Vagina (tissue), 2 donors: ENCODE measurements at regions not wholly inside any gene's neighbourhood (a gene's known extent, or its start where the extent isn't known, plus 50 kb on each side); places are given as distances from the start of the nearest gene placed in this dataset.

ENCODE experiments used
- DNase-seq, 2 donors: peaks; one replicate each; pipeline ENCODE4 v3.0.0-alpha.2; 2017; ENCODE audit errors: extremely low spot score in 2 of 2
- H3K27ac ChIP-seq: fragments of 200-600 bp; sonication (generic); one replicate; pipeline ENCODE4 v1.5.1; 2019
- H3K27me3 ChIP-seq: fragments of 200-600 bp; sonication (generic); one replicate; pipeline ENCODE4 v1.5.1; 2019
- H3K36me3 ChIP-seq, 2 donors: fragments of 200-600 bp; sonication (generic); one replicate each; pipeline ENCODE4 v1.5.1; 2017 to 2019
- H3K4me1 ChIP-seq: fragments of 200-600 bp; sonication (generic); one replicate; pipeline ENCODE4 v1.5.1; 2019
- H3K4me3 ChIP-seq, 2 donors: fragments of 200-600 bp; sonication (generic); 1 replicate in 1 of 2; 2 replicates in 1 of 2; pipeline ENCODE4 v1.5.1; 2016 to 2019
- H3K9me3 ChIP-seq: fragments of 200-600 bp; sonication (generic); one replicate; pipeline ENCODE4 v1.5.1; 2019
- CTCF ChIP-seq, 3 experiments: fragments of 450-650 bp in 2 of 3; fragments of 200-600 bp in 1 of 3; sonication (generic) in 1 of 3; IDR thresholded peaks; one replicate each; pipeline ENCODE4 v1.5.1; 2017 to 2019; ENCODE audit warnings: antibody characterized with exemption in 3 of 3, mild to moderate bottlenecking in 2 of 3, moderate library complexity in 2 of 3
- POLR2A ChIP-seq, 2 donors: fragments of 450-650 bp; IDR thresholded peaks; one replicate each; pipeline ENCODE4 v1.6.1; 2017; ENCODE audit warnings: antibody characterized with exemption in 2 of 2, mild to moderate bottlenecking in 2 of 2, moderate library complexity in 2 of 2
- POLR2AphosphoS5 ChIP-seq, 2 donors: sonication (generic); formaldehyde crosslinking; IDR thresholded peaks; one replicate each; pipeline ENCODE4 v1.9.0; 2017; ENCODE audit warnings: antibody characterized with exemption in 2 of 2, mild to moderate bottlenecking in 2 of 2, low read depth in 1 of 2; ENCODE audit not compliant: insufficient read depth in 1 of 2
- intact Hi-C: fragments of 100-400 bp; cut with DNase I; formaldehyde crosslinking; loops from one replicate; pipeline ENCODE4 v1.15.1; 2023

- DNase-seq = no peak
- no peak for TF ChIP-seq POLR2AphosphoS5 (IDR thresholded peaks at IDR 0.05; ENCODE audit: insufficient read depth in 1 of 2, low read depth in 1 of 2)
- no peak for TF ChIP-seq CTCF (IDR thresholded peaks at IDR 0.05)
- no peak for TF ChIP-seq POLR2A (IDR thresholded peaks at IDR 0.05)
- Histone ChIP-seq H3K4me3 (no peak overlapping the region), H3K4me1 (no peaks in the 10 kb centered on the region), H3K9me3 (no peaks in the 10 kb centered on the region), H3K27me3 (no peaks in the 10 kb centered on the region), H3K36me3 (no peaks in the 10 kb centered on the region), H3K27ac (no peak overlapping the region)
- intact Hi-C loops = no loop called here
Observed at GRCh38 chr1:172954476-172955150, 96.1 kb downstream of the TNFSF18 start.

- Histone ChIP-seq H3K27ac (no peak overlapping the region), H3K4me3 (no peak overlapping the region), H3K27me3 (no peaks in the 10 kb centered on the region), H3K36me3 (no peaks in the 10 kb centered on the region), H3K4me1 (no peaks in the 10 kb centered on the region), H3K9me3 (no peaks in the 10 kb centered on the region)
- TF ChIP-seq POLR2AphosphoS5 (IDR thresholded peaks at IDR 0.05; ENCODE audit: insufficient read depth in 1 of 2, low read depth in 1 of 2) (no peak), POLR2A (IDR thresholded peaks at IDR 0.05) (no peak), CTCF (IDR thresholded peaks at IDR 0.05) (no peak)
- no peak for DNase-seq
- intact Hi-C loops = no loop called here
Observed at GRCh38 chr1:172955161-172955815, 95.5 kb downstream of the TNFSF18 start.

- no peak overlapping the region for H3K27ac ChIP-seq
- no peaks in the 10 kb centered on the region for H3K36me3 ChIP-seq
- no peak for DNase-seq
- H3K9me3 ChIP-seq = no peaks in the 10 kb centered on the region
- no peaks in the 10 kb centered on the region for H3K27me3 ChIP-seq
- TF ChIP-seq POLR2A (IDR thresholded peaks at IDR 0.05) (no peak), POLR2AphosphoS5 (IDR thresholded peaks at IDR 0.05; ENCODE audit: insufficient read depth in 1 of 2, low read depth in 1 of 2) (no peak), CTCF (IDR thresholded peaks at IDR 0.05) (no peak)
- H3K4me3 ChIP-seq = no peak overlapping the region
- no peaks in the 10 kb centered on the region for H3K4me1 ChIP-seq
- intact Hi-C loops = no loop called here
Observed at GRCh38 chr1:172956871-172957270, 93.9 kb downstream of the TNFSF18 start.

- Histone ChIP-seq H3K27me3 (no peaks in the 10 kb centered on the region), H3K9me3 (no peaks in the 10 kb centered on the region), H3K36me3 (no peaks in the 10 kb centered on the region), H3K4me1 (no peaks in the 10 kb centered on the region), H3K27ac (no peak overlapping the region), H3K4me3 (no peak overlapping the region)
- TF ChIP-seq POLR2AphosphoS5 (IDR thresholded peaks at IDR 0.05; ENCODE audit: insufficient read depth in 1 of 2, low read depth in 1 of 2) (no peak), CTCF (IDR thresholded peaks at IDR 0.05) (no peak), POLR2A (IDR thresholded peaks at IDR 0.05) (no peak)
- no peak for DNase-seq
- intact Hi-C loops = no loop called here
Observed at GRCh38 chr1:172957491-172957890, 93.2 kb downstream of the TNFSF18 start.

- no peaks in the 10 kb centered on the region for H3K27me3 ChIP-seq
- no peaks in the 10 kb centered on the region for H3K9me3 ChIP-seq
- intact Hi-C loops = no loop called here
- H3K27ac ChIP-seq = no peak overlapping the region
- no peaks in the 10 kb centered on the region for H3K36me3 ChIP-seq
- DNase-seq = no peak
- no peak overlapping the region for H3K4me3 ChIP-seq
- no peaks in the 10 kb centered on the region for H3K4me1 ChIP-seq
- TF ChIP-seq POLR2A (IDR thresholded peaks at IDR 0.05) (no peak), POLR2AphosphoS5 (IDR thresholded peaks at IDR 0.05; ENCODE audit: insufficient read depth in 1 of 2, low read depth in 1 of 2) (no peak), CTCF (IDR thresholded peaks at IDR 0.05) (no peak)
Observed at GRCh38 chr1:172959571-172959970, 91.2 kb downstream of the TNFSF18 start.
